BE2C (cell line): ENCODE measurements at regions not wholly inside any gene's neighbourhood (a gene's known extent, or its start where the extent isn't known, plus 50 kb on each side); places are given as distances from the start of the nearest gene placed in this dataset.

Experiments used
- DNase-seq: peaks from one replicate; pipeline ENCODE4 v3.0.0-alpha.2; 2020
- H3K27me3 ChIP-seq: fragments of 250-450 bp; sonication (Bioruptor Pico); 2 replicates; pipeline ENCODE4 v1.5.1; 2020; ENCODE audit warnings: mild to moderate bottlenecking
- H3K36me3 ChIP-seq: fragments of 250-450 bp; sonication (Bioruptor Pico); 2 replicates; pipeline ENCODE4 v1.5.1; 2020; ENCODE audit warnings: mild to moderate bottlenecking
- H3K4me1 ChIP-seq: fragments of 250-450 bp; sonication (Bioruptor Pico); 2 replicates; pipeline ENCODE4 v1.5.1; 2020
- H3K4me3 ChIP-seq: 2 replicates; pipeline ENCODE4 v1.5.1; 2011; ENCODE audit warnings: low read depth, low read length
- H3K9me3 ChIP-seq: fragments of 250-450 bp; sonication (Bioruptor Pico); 2 replicates; pipeline ENCODE4 v1.5.1; 2020
- TF ChIP-seq, protein P1 (sequence below): IDR thresholded peaks from 2 replicates; pipeline ENCODE4 v1.5.1; 2012; ENCODE audit warnings: mild to moderate bottlenecking, low read depth, low read length

GRCh38 chr7:26005683-26006410 is 146.2 kb upstream of the NFE2L3 start:
- Histone ChIP-seq H3K4me3 (no peak overlapping the region), H3K4me1 (no peaks in the 10 kb centered on the region), H3K27me3 (peaks cover 3% of the 10 kb centered on the region; the same call in 1 of the 2 replicates), H3K36me3 (no peaks in the 10 kb centered on the region), H3K9me3 (no peaks in the 10 kb centered on the region)
- TF ChIP-seq, protein P1, sequence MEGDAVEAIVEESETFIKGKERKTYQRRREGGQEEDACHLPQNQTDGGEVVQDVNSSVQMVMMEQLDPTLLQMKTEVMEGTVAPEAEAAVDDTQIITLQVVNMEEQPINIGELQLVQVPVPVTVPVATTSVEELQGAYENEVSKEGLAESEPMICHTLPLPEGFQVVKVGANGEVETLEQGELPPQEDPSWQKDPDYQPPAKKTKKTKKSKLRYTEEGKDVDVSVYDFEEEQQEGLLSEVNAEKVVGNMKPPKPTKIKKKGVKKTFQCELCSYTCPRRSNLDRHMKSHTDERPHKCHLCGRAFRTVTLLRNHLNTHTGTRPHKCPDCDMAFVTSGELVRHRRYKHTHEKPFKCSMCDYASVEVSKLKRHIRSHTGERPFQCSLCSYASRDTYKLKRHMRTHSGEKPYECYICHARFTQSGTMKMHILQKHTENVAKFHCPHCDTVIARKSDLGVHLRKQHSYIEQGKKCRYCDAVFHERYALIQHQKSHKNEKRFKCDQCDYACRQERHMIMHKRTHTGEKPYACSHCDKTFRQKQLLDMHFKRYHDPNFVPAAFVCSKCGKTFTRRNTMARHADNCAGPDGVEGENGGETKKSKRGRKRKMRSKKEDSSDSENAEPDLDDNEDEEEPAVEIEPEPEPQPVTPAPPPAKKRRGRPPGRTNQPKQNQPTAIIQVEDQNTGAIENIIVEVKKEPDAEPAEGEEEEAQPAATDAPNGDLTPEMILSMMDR = no peak
- DNase-seq = no peak

DNA sequence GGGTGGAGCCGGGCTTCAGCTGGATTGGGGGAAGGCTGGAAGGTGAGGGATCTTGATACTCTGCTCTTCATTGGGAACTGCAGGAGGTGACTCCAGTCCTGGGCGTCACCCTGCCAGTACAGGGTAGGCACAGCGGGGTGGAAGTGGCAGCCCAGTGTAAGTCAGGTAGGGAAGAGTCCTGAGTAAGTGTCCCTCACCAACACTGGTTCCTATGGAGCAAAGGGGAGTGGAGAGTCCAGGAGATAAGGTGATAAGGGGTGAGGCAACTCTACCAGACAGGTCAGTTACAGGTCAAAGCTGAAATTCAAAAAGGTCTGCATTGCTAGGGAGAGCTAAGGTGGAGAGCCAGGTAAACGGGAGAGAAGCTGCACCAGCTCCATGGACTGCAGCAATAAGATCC is 145.6 kb upstream of the NFE2L3 start:
- no peaks in the 10 kb centered on the region for H3K4me1 ChIP-seq
- peaks cover 3% of the 10 kb centered on the region; the same call in 1 of the 2 replicates for H3K27me3 ChIP-seq
- no peak for DNase-seq
- TF ChIP-seq, protein P1 = no peak
- no peaks in the 10 kb centered on the region for H3K36me3 ChIP-seq
- H3K4me3 ChIP-seq = no peak overlapping the region
- H3K9me3 ChIP-seq = no peaks in the 10 kb centered on the region

- Histone ChIP-seq H3K27me3 (peaks cover 3% of the 10 kb centered on the region; the same call in 1 of the 2 replicates), H3K36me3 (no peaks in the 10 kb centered on the region), H3K4me3 (no peak overlapping the region), H3K4me1 (no peaks in the 10 kb centered on the region), H3K9me3 (no peaks in the 10 kb centered on the region)
- TF ChIP-seq, protein P1 = no peak
- DNase-seq = no peak
Observed at GRCh38 chr7:26007510-26007909, 144.5 kb upstream of the NFE2L3 start.

- H3K4me3 ChIP-seq = no peak overlapping the region
- no peaks in the 10 kb centered on the region for H3K9me3 ChIP-seq
- H3K4me1 ChIP-seq = no peaks in the 10 kb centered on the region
- H3K27me3 ChIP-seq = peaks cover 3% of the 10 kb centered on the region; the same call in 1 of the 2 replicates
- DNase-seq = no peak
- no peaks in the 10 kb centered on the region for H3K36me3 ChIP-seq
- TF ChIP-seq, protein P1 = no peak
Observed at GRCh38 chr7:26008428-26008827, 143.6 kb upstream of the NFE2L3 start.

GRCh38 chr7:26011039-26011696 is 140.8 kb upstream of the NFE2L3 start:
- Histone ChIP-seq H3K4me1 (no peaks in the 10 kb centered on the region), H3K27me3 (peaks cover 3% of the 10 kb centered on the region; the same call in 1 of the 2 replicates), H3K9me3 (no peaks in the 10 kb centered on the region), H3K4me3 (no peak overlapping the region), H3K36me3 (no peaks in the 10 kb centered on the region)
- no peak for DNase-seq
- TF ChIP-seq, protein P1 = no peak

DNA sequence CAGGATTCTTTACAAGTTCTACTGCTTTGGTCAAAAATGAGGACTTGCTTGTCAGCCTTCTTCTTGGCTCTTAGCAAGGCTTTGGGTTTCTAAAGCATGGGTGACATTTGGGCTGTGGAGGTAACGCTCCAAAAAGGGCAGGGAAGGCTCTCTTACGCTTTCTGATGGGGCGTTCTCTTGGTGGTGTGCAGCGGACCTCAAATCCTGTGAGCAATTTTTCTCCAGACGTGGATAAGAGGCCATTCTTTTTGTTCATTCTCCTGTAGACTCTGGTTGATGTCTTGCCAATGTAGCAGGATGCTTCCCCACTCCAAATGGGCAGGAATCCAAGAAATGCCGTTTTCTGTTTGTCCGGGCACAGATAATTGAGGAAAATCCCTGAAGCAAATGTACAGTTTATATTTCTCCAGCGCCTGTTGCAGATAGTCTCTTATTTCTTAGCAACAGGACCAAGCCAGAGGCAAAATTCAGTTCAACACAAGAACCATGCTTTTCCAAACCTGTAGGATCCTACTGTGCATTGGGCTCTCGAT is 138.4 kb upstream of the NFE2L3 start:
- Histone ChIP-seq H3K36me3 (no peaks in the 10 kb centered on the region), H3K9me3 (no peaks in the 10 kb centered on the region), H3K4me1 (no peaks in the 10 kb centered on the region), H3K27me3 (peaks cover 3% of the 10 kb centered on the region; the same call in 1 of the 2 replicates), H3K4me3 (no peak overlapping the region)
- TF ChIP-seq, protein P1 = no peak
- no peak for DNase-seq
